NT2/D1 (cell line): ENCODE measurements at regions not wholly inside any gene's neighbourhood (a gene's known extent, or its start where the extent isn't known, plus 50 kb on each side); places are given as distances from the start of the nearest gene placed in this dataset.
"Not testable (repeated sequence)": the region's sequence is repeated elsewhere in the genome, so short reads cannot be mapped to it uniquely, and the experiment has no call there.

Source experiments
- YY1 ChIP-seq: IDR thresholded peaks from 2 replicates; pipeline ENCODE4 v1.6.1; 2011; ENCODE audit not compliant: insufficient read length, insufficient read depth
- ZNF274 ChIP-seq: IDR thresholded peaks from 2 replicates; pipeline ENCODE4 v1.6.1; 2011; ENCODE audit warnings: mild to moderate bottlenecking, low read depth, low read length

DNA sequence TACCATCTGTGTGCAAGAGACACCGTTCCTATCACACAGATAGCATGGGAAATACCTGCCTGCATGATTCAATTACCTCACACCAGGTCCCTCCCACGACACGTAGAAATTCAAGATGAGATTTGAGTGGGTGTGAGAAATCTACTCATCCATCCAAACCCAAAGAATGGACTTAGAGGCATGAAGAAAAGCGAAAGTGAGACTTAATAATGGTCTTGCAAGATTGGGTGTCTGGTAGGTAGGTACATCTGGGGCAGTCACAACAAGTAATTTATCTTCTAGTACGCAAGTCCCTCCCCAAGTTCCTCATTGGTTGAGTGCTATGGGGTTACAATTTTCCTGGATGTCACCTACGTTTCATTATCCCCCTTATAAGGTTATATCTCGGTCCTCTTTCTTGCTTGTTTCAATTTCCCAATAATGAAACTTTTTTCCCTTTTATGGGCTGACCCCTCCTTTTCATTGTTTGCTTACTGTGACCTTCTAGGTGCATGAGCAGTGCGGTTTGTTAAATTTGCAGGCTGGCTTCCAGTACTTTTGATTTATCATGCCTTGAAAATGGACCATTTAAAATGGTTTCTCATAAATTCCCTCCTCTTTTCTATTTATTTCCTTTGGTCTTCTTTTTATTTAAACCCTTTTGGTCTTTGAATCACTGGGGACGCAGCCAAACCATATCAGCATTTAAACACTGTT lies 63.1 kb upstream of the ZNF658 start:
- not testable (repeated sequence) for TF ChIP-seq ZNF274, YY1
